HG03442 (cell line): ENCODE measurements at regions not wholly inside any gene's neighbourhood (a gene's known extent, or its start where the extent isn't known, plus 50 kb on each side); places are given as distances from the start of the nearest gene placed in this dataset.

ENCODE experiments used
- ATAC-seq: cut with Tn5 transposase; IDR thresholded peaks from one replicate; pipeline ENCODE4 v1.9.1; 2021; ENCODE audit warnings: mild to moderate bottlenecking, moderate library complexity; ENCODE audit not compliant: unreplicated experiment

- no peak for ATAC-seq
Measured at GRCh38 chr5:155947394-155948062, 379.4 kb upstream of the SGCD start.

- ATAC-seq, result no peak
Measured at GRCh38 chr5:155948576-155948975, 378.4 kb upstream of the SGCD start.

GRCh38 chr5:155952486-155953089 lies 374.4 kb upstream of the SGCD start:
- ATAC-seq, result no peak

- no peak for ATAC-seq
Measured at GRCh38 chr5:155953335-155953734, 373.6 kb upstream of the SGCD start.

GRCh38 chr5:155954701-155955445 lies 372.1 kb upstream of the SGCD start:
- ATAC-seq, result no peak

GRCh38 chr5:155957884-155958283 lies 369.1 kb upstream of the SGCD start:
- no peak for ATAC-seq

- ATAC-seq, result no peak
Measured at GRCh38 chr5:155959082-155959481, 367.9 kb upstream of the SGCD start.

- ATAC-seq, result no peak
Measured at GRCh38 chr5:155960177-155960576, 366.8 kb upstream of the SGCD start.

- ATAC-seq, result no peak
Measured at GRCh38 chr5:155969537-155969936, 357.4 kb upstream of the SGCD start.

- no peak for ATAC-seq
Measured at GRCh38 chr5:155974369-155974768, 352.6 kb upstream of the SGCD start.

- no peak for ATAC-seq
Measured at GRCh38 chr5:155978850-155979249, 348.1 kb upstream of the SGCD start.

GRCh38 chr5:155982354-155982753 lies 344.6 kb upstream of the SGCD start:
- no peak for ATAC-seq

GRCh38 chr5:155983954-155984353 lies 343.0 kb upstream of the SGCD start:
- ATAC-seq, result no peak

- ATAC-seq, result no peak
Measured at GRCh38 chr5:155987265-155987810, 339.6 kb upstream of the SGCD start.

- ATAC-seq, result no peak
Measured at GRCh38 chr5:155989879-155990278, 337.1 kb upstream of the SGCD start.

- ATAC-seq, result no peak
Measured at GRCh38 chr5:155996123-155996522, 330.8 kb upstream of the SGCD start.

GRCh38 chr5:155998257-155998656 lies 328.7 kb upstream of the SGCD start:
- no peak for ATAC-seq

- no peak for ATAC-seq
Measured at GRCh38 chr5:156000115-156000514, 326.8 kb upstream of the SGCD start.

- ATAC-seq, result no peak
Measured at GRCh38 chr5:156004754-156005153, 322.2 kb upstream of the SGCD start.

GRCh38 chr5:156006026-156006647 lies 320.8 kb upstream of the SGCD start:
- ATAC-seq, result no peak

- ATAC-seq, result no peak
Measured at GRCh38 chr5:156008844-156009243, 318.1 kb upstream of the SGCD start.
